ENCODE measurements at regions not wholly inside any gene's neighbourhood (a gene's known extent, or its start where the extent isn't known, plus 50 kb on each side); places are given as distances from the start of the nearest gene placed in this dataset.

DNA sequence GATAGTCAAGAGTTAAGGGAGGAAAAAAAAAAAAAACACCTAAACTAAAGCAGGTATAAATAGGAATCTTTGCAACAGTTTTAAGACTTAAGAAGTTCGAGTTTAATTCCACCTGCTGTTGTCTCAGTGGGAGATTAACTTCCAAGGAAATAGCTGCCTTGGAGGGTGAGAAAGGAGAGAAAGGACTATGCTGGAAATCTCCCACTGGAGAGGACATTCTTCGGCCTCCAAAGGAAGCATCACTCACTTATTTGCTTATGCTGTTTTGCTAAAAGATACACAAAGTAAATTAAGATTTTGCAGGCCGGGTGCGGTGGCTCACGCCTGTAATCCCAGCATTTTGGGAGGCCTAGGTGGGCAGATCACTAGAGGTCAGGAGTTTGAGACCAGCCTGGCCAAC is 317.9 kb upstream of the MPDZ start:
- TF ChIP-seq, protein P1, sequence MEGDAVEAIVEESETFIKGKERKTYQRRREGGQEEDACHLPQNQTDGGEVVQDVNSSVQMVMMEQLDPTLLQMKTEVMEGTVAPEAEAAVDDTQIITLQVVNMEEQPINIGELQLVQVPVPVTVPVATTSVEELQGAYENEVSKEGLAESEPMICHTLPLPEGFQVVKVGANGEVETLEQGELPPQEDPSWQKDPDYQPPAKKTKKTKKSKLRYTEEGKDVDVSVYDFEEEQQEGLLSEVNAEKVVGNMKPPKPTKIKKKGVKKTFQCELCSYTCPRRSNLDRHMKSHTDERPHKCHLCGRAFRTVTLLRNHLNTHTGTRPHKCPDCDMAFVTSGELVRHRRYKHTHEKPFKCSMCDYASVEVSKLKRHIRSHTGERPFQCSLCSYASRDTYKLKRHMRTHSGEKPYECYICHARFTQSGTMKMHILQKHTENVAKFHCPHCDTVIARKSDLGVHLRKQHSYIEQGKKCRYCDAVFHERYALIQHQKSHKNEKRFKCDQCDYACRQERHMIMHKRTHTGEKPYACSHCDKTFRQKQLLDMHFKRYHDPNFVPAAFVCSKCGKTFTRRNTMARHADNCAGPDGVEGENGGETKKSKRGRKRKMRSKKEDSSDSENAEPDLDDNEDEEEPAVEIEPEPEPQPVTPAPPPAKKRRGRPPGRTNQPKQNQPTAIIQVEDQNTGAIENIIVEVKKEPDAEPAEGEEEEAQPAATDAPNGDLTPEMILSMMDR (conservative IDR thresholded peaks at IDR 0.05; ENCODE audit: low read depth, low read length) = no peak
- TF ChIP-seq EZH2 (IDR thresholded peaks at IDR 0.05; ENCODE audit: borderline replicate concordance, low read depth, low read length, poor library complexity, severe bottlenecking) = no peak

Measured in A673 (cell line).